ENCODE measurements at regions not wholly inside any gene's neighbourhood (a gene's known extent, or its start where the extent isn't known, plus 50 kb on each side); places are given as distances from the start of the nearest gene placed in this dataset.

GRCh38 chr3:17793542-17794195 is 51.2 kb upstream of the TBC1D5 start:
- Histone ChIP-seq H3K36me3 (ENCODE audit: insufficient read depth) (no peaks in the 10 kb centered on the region), H3K4me1 (ENCODE audit: low read depth, poor library complexity, severe bottlenecking) (no peaks in the 10 kb centered on the region), H3K79me2 (ENCODE audit: insufficient read depth, low read depth) (no peaks in the 10 kb centered on the region), H4K20me1 (ENCODE audit: insufficient read depth) (no peaks in the 10 kb centered on the region), H2AFZ (ENCODE audit: low read depth) (no peak overlapping the region), H3K27me3 (ENCODE audit: insufficient read depth, low read depth) (no peaks in the 10 kb centered on the region), H3K4me3 (IDR thresholded peaks at IDR 0.05; ENCODE audit: insufficient read depth, low read depth, low read length) (no peak overlapping the region), H3K9ac (no peak overlapping the region), H3K4me2 (no peak overlapping the region), H3K27ac (no peak overlapping the region)
- TF ChIP-seq CTCF (conservative IDR thresholded peaks at IDR 0.05; ENCODE audit: low read depth, low read length): no peak
